Loucy (cell line): ENCODE measurements at regions not wholly inside any gene's neighbourhood (a gene's known extent, or its start where the extent isn't known, plus 50 kb on each side); places are given as distances from the start of the nearest gene placed in this dataset.

Experiments used
- CTCF ChIP-seq: fragments of 200-600 bp; sonication (generic); conservative IDR thresholded peaks from 2 replicates; pipeline ENCODE4 v1.5.1; 2014; ENCODE audit warnings: mild to moderate bottlenecking, antibody characterized with exemption, low read length
- EZH2phosphoT487 ChIP-seq: fragments of 200-600 bp; IDR thresholded peaks from 2 replicates; pipeline ENCODE4 v1.6.1; 2018; ENCODE audit warnings: antibody characterized with exemption, mild to moderate bottlenecking, moderate library complexity, borderline replicate concordance

- TF ChIP-seq CTCF (no peak), EZH2phosphoT487 (no peak)
These were observed 355.1 kb upstream of the ADGRB3 start for GRCh38 chr6:68279793-68280557.
